Mucosa of stomach (tissue), 1 donor: ENCODE measurements at regions not wholly inside any gene's neighbourhood (a gene's known extent, or its start where the extent isn't known, plus 50 kb on each side); places are given as distances from the start of the nearest gene placed in this dataset.

Experiments
- H3K27me3 ChIP-seq: one replicate; pipeline ENCODE4 v1.7.0; 2013; ENCODE audit warnings: mild to moderate bottlenecking, low read length; ENCODE audit not compliant: control insufficient read depth, insufficient read depth
- H3K36me3 ChIP-seq: one replicate; pipeline ENCODE4 v1.7.0; 2013; ENCODE audit warnings: low read length; ENCODE audit not compliant: control insufficient read depth, insufficient read depth
- H3K4me1 ChIP-seq: one replicate; pipeline ENCODE4 v1.7.0; 2013; ENCODE audit warnings: mild to moderate bottlenecking, low read length; ENCODE audit not compliant: control insufficient read depth, insufficient read depth
- H3K4me3 ChIP-seq: one replicate; pipeline ENCODE4 v1.7.0; 2013; ENCODE audit warnings: low read length
- H3K9ac ChIP-seq: one replicate; pipeline ENCODE4 v1.7.0; 2013; ENCODE audit warnings: mild to moderate bottlenecking, low read length, moderate library complexity
- H3K9me3 ChIP-seq: one replicate; pipeline ENCODE4 v1.7.0; 2013; ENCODE audit warnings: mild to moderate bottlenecking, low read length, moderate library complexity; ENCODE audit not compliant: control insufficient read depth
- donor health status: Pancreatic carcinoma.

- H3K9me3 ChIP-seq = no peaks in the 10 kb centered on the region
- no peaks in the 10 kb centered on the region for H3K36me3 ChIP-seq
- no peaks in the 10 kb centered on the region for H3K27me3 ChIP-seq
- no peak overlapping the region for H3K4me3 ChIP-seq
- H3K4me1 ChIP-seq = peaks cover 21% of the 10 kb centered on the region
- no peak overlapping the region for H3K9ac ChIP-seq
Observed at GRCh38 chr6:14918200-14918907, 327.5 kb upstream of the JARID2 start.

- no peaks in the 10 kb centered on the region for H3K36me3 ChIP-seq
- no peak overlapping the region for H3K4me3 ChIP-seq
- H3K9me3 ChIP-seq = no peaks in the 10 kb centered on the region
- H3K4me1 ChIP-seq = peaks cover 21% of the 10 kb centered on the region
- no peak overlapping the region for H3K9ac ChIP-seq
- no peaks in the 10 kb centered on the region for H3K27me3 ChIP-seq
Observed at GRCh38 chr6:14919038-14919670, 326.7 kb upstream of the JARID2 start.

- Histone ChIP-seq H3K4me1 (peaks cover 32% of the 10 kb centered on the region), H3K4me3 (no peak overlapping the region), H3K9ac (no peak overlapping the region), H3K27me3 (no peaks in the 10 kb centered on the region), H3K36me3 (no peaks in the 10 kb centered on the region), H3K9me3 (no peaks in the 10 kb centered on the region)
Observed at GRCh38 chr6:14920276-14920675, 325.6 kb upstream of the JARID2 start.

DNA sequence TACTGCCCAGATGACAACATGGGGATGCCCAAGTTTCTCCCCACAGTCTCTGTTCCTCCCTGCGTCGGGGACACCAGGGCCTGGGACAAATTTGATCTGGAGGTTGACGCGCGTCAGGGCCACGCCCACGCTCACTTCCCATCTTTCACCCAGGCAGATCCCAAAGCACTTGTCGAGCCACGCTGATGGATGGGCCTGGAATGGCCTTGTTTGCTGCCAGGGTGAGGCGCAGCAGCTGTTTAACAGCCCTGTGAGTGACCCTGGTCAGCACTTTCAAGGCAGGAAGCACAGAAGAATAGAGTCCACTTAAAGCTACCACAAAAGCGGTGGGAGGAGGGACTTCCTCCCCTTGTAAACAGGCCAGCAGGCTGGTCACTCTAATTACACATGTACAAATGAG, 324.7 kb upstream of the JARID2 start:
- Histone ChIP-seq H3K4me1 (peaks cover 41% of the 10 kb centered on the region), H3K36me3 (no peaks in the 10 kb centered on the region), H3K4me3 (no peak overlapping the region), H3K9ac (no peak overlapping the region), H3K9me3 (no peaks in the 10 kb centered on the region), H3K27me3 (no peaks in the 10 kb centered on the region)

- no peaks in the 10 kb centered on the region for H3K9me3 ChIP-seq
- H3K4me1 ChIP-seq = peaks cover 49% of the 10 kb centered on the region
- no peak overlapping the region for H3K4me3 ChIP-seq
- no peak overlapping the region for H3K9ac ChIP-seq
- no peaks in the 10 kb centered on the region for H3K36me3 ChIP-seq
- H3K27me3 ChIP-seq = no peaks in the 10 kb centered on the region
Observed at GRCh38 chr6:14921878-14922671, 323.8 kb upstream of the JARID2 start.

DNA sequence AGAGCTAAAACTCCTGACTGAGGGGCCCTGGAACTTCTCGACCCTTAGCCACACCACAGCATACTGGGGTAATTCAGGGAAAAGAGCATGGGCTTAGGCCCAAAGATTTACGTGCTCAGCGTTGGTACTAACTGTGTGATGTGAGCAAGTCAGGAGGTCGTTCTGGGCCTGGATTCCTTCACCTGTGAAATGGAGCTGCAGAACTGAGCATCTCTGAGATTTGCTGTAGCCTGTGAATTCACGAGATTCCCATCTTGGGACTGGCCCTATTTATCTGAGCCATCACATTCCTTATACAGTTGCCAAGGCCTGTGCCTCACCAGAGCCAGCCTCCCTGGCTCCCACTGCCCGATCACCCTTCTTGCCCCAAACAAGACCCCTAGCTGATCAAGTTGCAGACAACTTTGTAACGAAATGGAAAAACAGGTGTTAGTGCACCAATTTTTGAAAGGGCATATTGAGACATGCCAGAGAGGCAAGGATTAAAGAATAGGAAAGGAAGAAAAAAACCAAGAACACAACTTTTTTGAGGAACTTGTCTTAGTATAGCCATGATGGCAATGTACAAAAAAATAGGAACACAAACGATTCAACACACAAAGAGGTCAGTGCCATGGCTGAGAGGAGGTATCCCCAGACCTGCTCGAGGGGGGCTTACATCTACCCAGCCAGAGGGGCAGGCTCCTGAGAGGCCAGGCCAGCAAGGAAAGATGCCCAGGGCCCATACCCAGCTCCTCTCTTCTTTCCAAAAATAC, 323.0 kb upstream of the JARID2 start:
- peaks cover 53% of the 10 kb centered on the region for H3K4me1 ChIP-seq
- no peaks in the 10 kb centered on the region for H3K27me3 ChIP-seq
- H3K36me3 ChIP-seq = no peaks in the 10 kb centered on the region
- H3K4me3 ChIP-seq = no peak overlapping the region
- H3K9ac ChIP-seq = no peak overlapping the region
- no peaks in the 10 kb centered on the region for H3K9me3 ChIP-seq

DNA sequence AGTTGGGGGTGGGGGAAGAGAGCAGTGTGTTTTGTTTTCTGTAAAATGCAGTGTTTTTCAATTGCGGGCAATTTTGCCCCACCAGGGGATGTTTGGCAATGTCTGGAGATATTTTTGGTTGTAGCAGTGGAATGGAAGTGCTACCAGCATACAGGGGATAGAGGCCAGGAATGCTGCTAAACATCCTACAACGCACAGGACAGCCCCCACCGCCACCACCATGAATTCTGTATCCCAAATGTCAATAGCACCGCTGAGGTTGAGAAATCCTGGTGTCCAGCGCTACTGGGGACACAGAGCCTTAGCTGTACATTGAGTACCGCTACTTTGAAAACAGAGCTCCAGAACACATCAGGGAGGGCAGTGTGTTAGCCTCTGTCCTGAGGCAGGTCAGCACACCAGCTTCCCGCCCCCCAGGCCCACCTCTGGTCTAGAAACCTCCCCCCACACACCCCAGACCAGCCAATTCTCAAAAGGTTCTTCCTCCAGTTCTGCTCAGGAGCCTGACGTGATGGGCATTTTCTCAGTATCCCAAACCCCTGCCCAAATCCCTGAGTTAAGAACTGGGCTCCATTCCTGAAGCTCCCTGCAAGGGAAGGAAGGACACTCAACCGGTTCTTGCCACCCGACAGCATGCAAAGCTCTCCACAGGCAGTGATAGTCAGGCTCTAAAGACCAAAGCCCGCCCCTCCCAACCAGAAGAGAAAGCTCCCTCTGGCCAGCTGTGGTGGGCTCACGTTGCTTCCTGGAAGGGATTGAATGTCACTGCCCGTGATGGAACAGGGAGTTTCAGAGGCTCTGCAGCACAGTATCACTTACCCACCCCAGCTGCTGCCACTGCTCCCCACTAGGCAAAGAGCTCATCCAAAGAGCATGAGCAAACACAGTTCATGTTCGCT, 321.5 kb upstream of the JARID2 start:
- no peak overlapping the region for H3K4me3 ChIP-seq
- H3K9ac ChIP-seq = no peak overlapping the region
- H3K4me1 ChIP-seq = peaks cover 60% of the 10 kb centered on the region
- no peaks in the 10 kb centered on the region for H3K27me3 ChIP-seq
- no peaks in the 10 kb centered on the region for H3K36me3 ChIP-seq
- no peaks in the 10 kb centered on the region for H3K9me3 ChIP-seq

DNA sequence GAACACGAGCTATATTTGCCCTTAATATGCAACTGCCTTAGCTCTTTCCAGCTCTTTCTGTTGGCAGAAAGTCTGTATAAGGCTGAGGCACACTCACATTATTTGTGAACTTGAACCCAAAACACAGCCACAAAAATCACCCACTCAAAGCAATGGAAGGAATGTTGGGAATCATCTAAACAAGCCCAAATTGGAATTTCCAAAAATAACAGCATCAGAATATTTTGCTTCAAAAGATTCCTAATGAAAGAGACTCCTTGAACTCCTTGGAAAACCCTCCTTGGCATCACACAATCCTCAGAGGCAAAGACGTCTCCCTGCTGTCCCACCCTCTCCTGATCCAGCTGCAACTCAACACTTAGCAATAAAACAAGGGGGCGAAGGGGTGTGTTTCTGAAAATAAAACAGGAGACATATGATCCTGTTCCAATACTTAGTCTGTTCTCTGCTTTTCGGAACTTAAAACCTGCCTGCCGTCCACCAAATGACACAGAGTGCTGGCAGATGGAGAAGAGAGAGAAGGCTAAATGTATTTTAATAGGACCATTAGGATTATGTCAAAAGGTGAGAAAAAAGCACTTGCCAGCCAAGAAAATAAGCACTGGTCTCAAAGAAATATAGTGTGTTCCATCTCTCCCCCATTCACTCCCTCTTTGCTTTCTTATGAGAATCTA, 320.7 kb upstream of the JARID2 start:
- no peak overlapping the region for H3K9ac ChIP-seq
- no peaks in the 10 kb centered on the region for H3K9me3 ChIP-seq
- no peak overlapping the region for H3K4me3 ChIP-seq
- no peaks in the 10 kb centered on the region for H3K36me3 ChIP-seq
- peaks cover 68% of the 10 kb centered on the region for H3K4me1 ChIP-seq
- no peaks in the 10 kb centered on the region for H3K27me3 ChIP-seq

DNA sequence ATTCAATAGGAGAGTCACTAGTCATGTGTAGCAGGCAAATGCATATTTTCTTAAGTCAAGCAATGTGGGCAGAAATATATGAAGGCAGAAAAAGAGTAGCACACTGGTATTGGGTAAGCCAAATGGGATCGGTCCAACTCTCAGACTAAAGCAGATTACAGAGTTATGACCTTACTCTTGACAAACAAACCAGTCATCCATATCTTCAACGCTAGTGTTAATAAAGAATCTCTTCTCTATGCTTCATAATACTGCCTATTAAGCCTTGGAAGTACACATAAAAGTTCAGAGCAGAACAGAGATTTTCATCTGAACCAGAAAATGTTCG, 320.2 kb upstream of the JARID2 start:
- H3K36me3 ChIP-seq = no peaks in the 10 kb centered on the region
- H3K27me3 ChIP-seq = no peaks in the 10 kb centered on the region
- no peak overlapping the region for H3K4me3 ChIP-seq
- H3K4me1 ChIP-seq = peaks cover 73% of the 10 kb centered on the region
- no peak overlapping the region for H3K9ac ChIP-seq
- H3K9me3 ChIP-seq = no peaks in the 10 kb centered on the region

DNA sequence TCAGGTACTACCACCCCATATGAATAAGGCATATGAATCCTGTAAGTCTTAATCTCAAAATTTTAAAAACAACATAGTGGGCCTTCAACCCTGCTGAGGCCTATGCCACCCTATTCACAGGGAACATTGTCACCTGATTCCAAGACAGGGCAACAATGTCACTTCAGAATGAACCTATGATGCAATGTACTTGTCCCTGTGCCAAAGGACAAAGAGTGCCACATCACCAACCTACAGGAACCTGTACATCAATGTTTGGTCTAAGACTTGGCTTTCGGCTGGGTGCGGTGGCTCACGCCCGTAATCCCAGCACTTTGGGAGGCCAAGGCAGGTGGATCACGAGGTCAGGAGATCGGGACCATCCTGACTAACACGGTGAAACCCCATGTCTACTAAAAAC, 318.5 kb upstream of the JARID2 start:
- H3K9me3 ChIP-seq = no peaks in the 10 kb centered on the region

DNA sequence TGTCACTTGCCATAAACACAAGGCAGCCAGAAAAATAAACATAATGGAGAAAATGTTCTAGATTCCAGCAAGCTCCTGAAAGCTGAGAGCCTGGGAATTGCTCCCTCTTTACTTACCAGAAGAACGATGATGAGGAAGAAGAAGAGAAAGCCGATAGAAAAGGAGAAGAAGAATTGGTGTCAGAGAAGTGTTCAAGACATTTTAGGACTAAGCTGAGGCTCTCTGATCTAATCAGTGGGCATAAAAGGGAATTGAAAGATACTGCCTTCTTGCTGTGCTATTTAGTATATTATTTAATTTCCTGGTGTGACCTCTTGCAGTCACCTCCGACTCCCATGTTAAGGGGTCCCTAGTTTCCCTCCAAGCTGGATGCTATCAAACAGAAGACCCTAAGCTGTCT, 316.6 kb upstream of the JARID2 start:
- no peaks in the 10 kb centered on the region for H3K36me3 ChIP-seq
- peaks cover 77% of the 10 kb centered on the region for H3K4me1 ChIP-seq
- no peak overlapping the region for H3K9ac ChIP-seq
- H3K27me3 ChIP-seq = no peaks in the 10 kb centered on the region
- H3K9me3 ChIP-seq = no peaks in the 10 kb centered on the region
- H3K4me3 ChIP-seq = no peak overlapping the region

More for the DNA sequence above, 318.5 kb upstream of the JARID2 start:
- H3K36me3 ChIP-seq = no peaks in the 10 kb centered on the region
- H3K27me3 ChIP-seq = no peaks in the 10 kb centered on the region
- H3K9ac ChIP-seq = no peak overlapping the region
- no peak overlapping the region for H3K4me3 ChIP-seq
- H3K4me1 ChIP-seq = peaks cover 71% of the 10 kb centered on the region
